SU-DHL-6 (cell line): ENCODE measurements at regions not wholly inside any gene's neighbourhood (a gene's known extent, or its start where the extent isn't known, plus 50 kb on each side); places are given as distances from the start of the nearest gene placed in this dataset.

ENCODE experiments used
- H2AFZ ChIP-seq: fragments of 200-600 bp; sonication (generic); 2 replicates; pipeline ENCODE4 v1.6.1; 2014; ENCODE audit warnings: low read depth, mild to moderate bottlenecking, moderate library complexity, mixed read lengths, antibody characterized with exemption, low read length; ENCODE audit not compliant: severe bottlenecking
- H3F3A ChIP-seq: fragments of 200-600 bp; shearing (Covaris generic); 2 replicates; pipeline ENCODE4 v1.6.0; 2016; ENCODE audit warnings: antibody characterized with exemption, mild to moderate bottlenecking; ENCODE audit not compliant: insufficient read depth
- H3K27ac ChIP-seq: fragments of 200-600 bp; sonication (generic); 2 replicates; pipeline ENCODE4 v1.5.1; 2016; ENCODE audit warnings: low read depth, mild to moderate bottlenecking, low read length, moderate library complexity, mixed read lengths
- H3K27me3 ChIP-seq: fragments of 200-600 bp; sonication (generic), shearing (Covaris generic); 2 replicates; pipeline ENCODE4 v1.6.0; 2014; ENCODE audit warnings: mild to moderate bottlenecking, low read length
- H3K36me3 ChIP-seq: fragments of 200-600 bp; sonication (generic); 2 replicates; pipeline ENCODE4 v1.6.1; 2014; ENCODE audit warnings: mild to moderate bottlenecking, low read length, mixed read lengths
- H3K4me2 ChIP-seq: fragments of 300-600, 200-600 bp; shearing (Covaris generic), sonication (generic); 2 replicates; pipeline ENCODE4 v1.6.0; 2014; ENCODE audit warnings: low read length, low read depth, mild to moderate bottlenecking; ENCODE audit not compliant: poor library complexity, severe bottlenecking
- H3K4me3 ChIP-seq: fragments of 200-600 bp; sonication (generic); 2 replicates; pipeline ENCODE4 v1.5.1; 2014; ENCODE audit warnings: antibody characterized with exemption, low read length, mild to moderate bottlenecking, mixed read lengths; ENCODE audit not compliant: insufficient read depth, poor library complexity, severe bottlenecking
- H3K79me2 ChIP-seq: fragments of 200-600 bp; sonication (generic); 2 replicates; pipeline ENCODE4 v1.6.1; 2014; ENCODE audit warnings: mild to moderate bottlenecking, low read length, moderate library complexity; ENCODE audit not compliant: insufficient read depth
- H3K9ac ChIP-seq: fragments of 200-600 bp; sonication (generic); 2 replicates; pipeline ENCODE4 v1.7.0; 2014; ENCODE audit warnings: mild to moderate bottlenecking, low read length
- H3K9me2 ChIP-seq: fragments of 200-600 bp; sonication (generic); replicated peaks from 2 replicates; pipeline ENCODE4 v1.6.1; 2014; ENCODE audit warnings: low read length; ENCODE audit not compliant: insufficient read depth
- H3K9me3 ChIP-seq: fragments of 200-600 bp; sonication (generic); 2 replicates; pipeline ENCODE4 v1.6.1; 2014; ENCODE audit warnings: low read length, mixed read lengths; ENCODE audit not compliant: insufficient read depth
- H4K20me1 ChIP-seq: fragments of 200-600 bp; sonication (generic); 2 replicates; pipeline ENCODE4 v1.6.1; 2014; ENCODE audit warnings: low read depth, mild to moderate bottlenecking, antibody characterized with exemption, low read length, moderate library complexity, mixed read lengths
- EZH2phosphoT487 ChIP-seq: fragments of 200-600 bp; sonication (generic), shearing (Covaris generic); conservative IDR thresholded peaks from 2 replicates; pipeline ENCODE4 v1.6.1; 2018; ENCODE audit warnings: mild to moderate bottlenecking, antibody characterized with exemption, low read length, moderate library complexity, mixed read lengths
- TF ChIP-seq, protein P1 (sequence below): fragments of 200-600 bp; sonication (generic); IDR thresholded peaks from one replicate; pipeline ENCODE4 v1.5.1; 2017; ENCODE audit warnings: antibody characterized with exemption, mild to moderate bottlenecking, low read length, moderate library complexity; ENCODE audit not compliant: insufficient read depth, poor library complexity, severe bottlenecking

DNA sequence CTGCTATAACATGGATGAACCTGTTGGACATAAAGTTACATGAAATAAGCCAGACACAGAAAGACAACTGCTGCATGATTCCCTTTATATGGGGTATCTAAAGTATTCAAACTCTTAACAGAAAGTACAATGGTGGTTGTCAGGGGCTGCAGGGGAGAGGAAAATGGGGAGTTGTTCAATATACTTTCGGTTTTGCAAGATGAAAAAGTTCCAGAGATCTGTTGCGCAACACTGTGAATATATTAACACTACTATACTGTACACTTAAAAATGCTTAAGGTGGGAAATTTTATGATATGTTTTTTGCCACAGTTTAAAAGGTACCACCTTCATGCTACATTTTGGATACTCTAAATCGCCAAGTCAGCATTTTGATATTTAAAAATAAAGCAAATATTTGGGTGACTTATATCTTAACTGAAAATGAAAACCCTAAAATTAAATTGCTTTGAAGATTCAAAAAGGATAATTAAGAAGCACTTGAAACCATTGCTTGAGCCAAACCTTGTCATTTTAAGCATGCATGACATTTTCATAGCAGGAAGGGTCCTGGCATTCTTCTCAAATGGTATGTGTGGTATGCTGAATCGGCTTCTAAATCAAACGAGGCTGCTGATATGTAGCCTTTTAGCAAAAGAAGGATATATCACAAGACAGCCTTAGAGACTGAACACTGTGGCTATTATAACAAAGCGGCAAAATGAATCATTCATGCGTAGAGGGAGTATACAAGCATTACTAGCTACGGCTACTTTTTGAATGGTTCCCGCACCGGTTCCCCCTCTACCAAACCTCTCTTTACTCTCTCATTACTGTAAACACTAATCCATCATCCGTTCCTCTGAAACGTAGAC, 607.1 kb upstream of the DIPK2B start:
- H3K9ac ChIP-seq = no peak overlapping the region
- H3K27me3 ChIP-seq = no peaks in the 10 kb centered on the region
- TF ChIP-seq, protein P1, sequence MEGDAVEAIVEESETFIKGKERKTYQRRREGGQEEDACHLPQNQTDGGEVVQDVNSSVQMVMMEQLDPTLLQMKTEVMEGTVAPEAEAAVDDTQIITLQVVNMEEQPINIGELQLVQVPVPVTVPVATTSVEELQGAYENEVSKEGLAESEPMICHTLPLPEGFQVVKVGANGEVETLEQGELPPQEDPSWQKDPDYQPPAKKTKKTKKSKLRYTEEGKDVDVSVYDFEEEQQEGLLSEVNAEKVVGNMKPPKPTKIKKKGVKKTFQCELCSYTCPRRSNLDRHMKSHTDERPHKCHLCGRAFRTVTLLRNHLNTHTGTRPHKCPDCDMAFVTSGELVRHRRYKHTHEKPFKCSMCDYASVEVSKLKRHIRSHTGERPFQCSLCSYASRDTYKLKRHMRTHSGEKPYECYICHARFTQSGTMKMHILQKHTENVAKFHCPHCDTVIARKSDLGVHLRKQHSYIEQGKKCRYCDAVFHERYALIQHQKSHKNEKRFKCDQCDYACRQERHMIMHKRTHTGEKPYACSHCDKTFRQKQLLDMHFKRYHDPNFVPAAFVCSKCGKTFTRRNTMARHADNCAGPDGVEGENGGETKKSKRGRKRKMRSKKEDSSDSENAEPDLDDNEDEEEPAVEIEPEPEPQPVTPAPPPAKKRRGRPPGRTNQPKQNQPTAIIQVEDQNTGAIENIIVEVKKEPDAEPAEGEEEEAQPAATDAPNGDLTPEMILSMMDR = no peak
- TF ChIP-seq EZH2phosphoT487 = no peak
- H3K36me3 ChIP-seq = no peaks in the 10 kb centered on the region
- H3F3A ChIP-seq = no peaks in the 10 kb centered on the region
- H3K9me2 ChIP-seq = no peaks in the 10 kb centered on the region
- H4K20me1 ChIP-seq = no peaks in the 10 kb centered on the region
- no peak overlapping the region for H2AFZ ChIP-seq
- H3K27ac ChIP-seq = no peak overlapping the region
- H3K79me2 ChIP-seq = no peaks in the 10 kb centered on the region
- H3K4me2 ChIP-seq = no peak overlapping the region
- H3K9me3 ChIP-seq = no peaks in the 10 kb centered on the region
- no peak overlapping the region for H3K4me3 ChIP-seq

DNA sequence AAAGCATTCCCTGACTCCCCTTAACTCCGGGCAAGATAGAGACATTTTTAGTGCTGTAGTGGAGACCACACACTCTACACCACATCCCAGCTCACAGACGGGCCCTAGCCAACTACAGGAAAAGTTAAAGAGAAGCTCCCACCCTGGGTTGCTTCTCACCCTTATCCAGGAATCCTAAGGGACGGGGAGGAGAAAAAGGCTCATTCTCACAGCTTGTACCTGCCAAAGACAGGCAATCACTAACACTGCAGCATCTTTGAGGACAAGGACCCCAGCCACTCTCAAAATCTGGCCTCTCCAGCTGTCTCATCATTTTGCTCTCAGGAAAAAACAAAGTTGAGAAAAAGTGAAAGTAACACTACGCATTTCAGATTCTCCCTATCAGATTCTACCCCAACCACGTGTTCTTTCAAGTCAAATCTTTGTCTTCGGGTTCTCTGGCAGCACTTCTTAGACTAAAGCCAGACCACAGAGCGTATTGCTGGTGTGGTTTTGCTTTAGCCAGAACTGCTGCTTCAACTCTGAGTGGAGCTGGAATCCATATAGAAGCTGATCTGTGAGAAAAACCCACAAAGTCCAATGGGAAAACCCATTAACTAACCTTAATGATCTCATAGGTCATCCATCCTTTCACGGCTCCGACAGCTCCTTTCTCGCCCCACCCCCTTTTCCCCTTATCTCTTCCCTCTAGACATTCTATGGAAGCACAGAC, 605.9 kb upstream of the DIPK2B start:
- Histone ChIP-seq H4K20me1 (no peaks in the 10 kb centered on the region), H2AFZ (no peak overlapping the region), H3K79me2 (no peaks in the 10 kb centered on the region), H3K9me2 (no peaks in the 10 kb centered on the region), H3K4me2 (no peak overlapping the region), H3K27me3 (no peaks in the 10 kb centered on the region), H3K9ac (no peak overlapping the region), H3K9me3 (no peaks in the 10 kb centered on the region), H3K4me3 (no peak overlapping the region), H3K27ac (no peak overlapping the region), H3F3A (no peaks in the 10 kb centered on the region), H3K36me3 (no peaks in the 10 kb centered on the region)
- TF ChIP-seq, protein P1 = no peak
- TF ChIP-seq EZH2phosphoT487 = no peak

DNA sequence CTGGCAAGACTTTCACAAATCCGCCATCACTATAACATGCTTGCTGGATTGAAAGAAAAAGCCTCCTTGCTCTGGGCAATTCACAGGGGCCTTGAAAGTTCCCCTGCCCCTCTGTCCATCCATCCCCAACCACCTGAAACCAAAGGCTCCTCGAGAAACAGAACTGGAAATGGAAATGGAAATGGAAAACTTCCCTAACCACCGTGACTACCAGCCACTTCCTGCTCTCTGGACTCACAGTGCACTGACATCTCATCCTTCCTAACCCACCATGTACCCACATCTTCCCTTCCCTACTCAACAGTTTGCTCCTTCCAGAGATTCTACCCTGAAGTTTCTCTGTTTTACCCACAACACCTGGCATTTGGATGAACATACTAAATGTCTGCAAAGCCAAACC, 603.6 kb upstream of the DIPK2B start:
- Histone ChIP-seq H3K27ac (no peak overlapping the region), H3K27me3 (no peaks in the 10 kb centered on the region), H3K79me2 (no peaks in the 10 kb centered on the region), H3K4me3 (no peak overlapping the region), H3F3A (no peaks in the 10 kb centered on the region), H3K9me3 (no peaks in the 10 kb centered on the region), H2AFZ (no peak overlapping the region), H3K9ac (no peak overlapping the region), H3K9me2 (no peaks in the 10 kb centered on the region), H3K36me3 (no peaks in the 10 kb centered on the region), H4K20me1 (no peaks in the 10 kb centered on the region), H3K4me2 (no peak overlapping the region)
- no peak for TF ChIP-seq EZH2phosphoT487
- TF ChIP-seq, protein P1 = no peak
